SU-DHL-6 (cell line): ENCODE measurements at regions not wholly inside any gene's neighbourhood (a gene's known extent, or its start where the extent isn't known, plus 50 kb on each side); places are given as distances from the start of the nearest gene placed in this dataset.

ENCODE experiments used
- EZH2phosphoT487 ChIP-seq: fragments of 200-600 bp; sonication (generic), shearing (Covaris generic); conservative IDR thresholded peaks from 2 replicates; pipeline ENCODE4 v1.6.1; 2018; ENCODE audit warnings: mild to moderate bottlenecking, antibody characterized with exemption, low read length, moderate library complexity, mixed read lengths
- TF ChIP-seq, protein P1 (sequence below): fragments of 200-600 bp; sonication (generic); IDR thresholded peaks from one replicate; pipeline ENCODE4 v1.5.1; 2017; ENCODE audit warnings: antibody characterized with exemption, mild to moderate bottlenecking, low read length, moderate library complexity; ENCODE audit not compliant: insufficient read depth, poor library complexity, severe bottlenecking

DNA sequence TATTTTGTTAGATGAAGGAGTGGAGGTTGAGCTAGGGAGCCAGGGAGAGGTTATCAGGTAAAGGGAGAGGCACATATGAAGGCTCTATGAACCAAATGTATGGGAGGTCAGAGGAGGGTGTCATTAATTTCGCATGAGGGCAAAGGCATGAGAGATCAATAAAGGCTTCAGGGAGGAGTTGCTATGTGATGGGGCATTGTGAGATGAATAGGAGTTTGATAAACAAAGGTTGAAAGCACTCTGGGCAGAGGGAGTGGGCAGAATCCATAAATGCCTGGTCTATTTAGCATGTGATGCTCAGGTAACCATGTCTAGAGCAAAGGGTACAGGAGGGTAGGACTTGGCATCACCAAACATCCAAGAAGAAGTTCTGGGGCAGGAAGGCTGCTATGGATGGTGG is 273.4 kb downstream of the HAUS1 start:
- TF ChIP-seq, protein P1, sequence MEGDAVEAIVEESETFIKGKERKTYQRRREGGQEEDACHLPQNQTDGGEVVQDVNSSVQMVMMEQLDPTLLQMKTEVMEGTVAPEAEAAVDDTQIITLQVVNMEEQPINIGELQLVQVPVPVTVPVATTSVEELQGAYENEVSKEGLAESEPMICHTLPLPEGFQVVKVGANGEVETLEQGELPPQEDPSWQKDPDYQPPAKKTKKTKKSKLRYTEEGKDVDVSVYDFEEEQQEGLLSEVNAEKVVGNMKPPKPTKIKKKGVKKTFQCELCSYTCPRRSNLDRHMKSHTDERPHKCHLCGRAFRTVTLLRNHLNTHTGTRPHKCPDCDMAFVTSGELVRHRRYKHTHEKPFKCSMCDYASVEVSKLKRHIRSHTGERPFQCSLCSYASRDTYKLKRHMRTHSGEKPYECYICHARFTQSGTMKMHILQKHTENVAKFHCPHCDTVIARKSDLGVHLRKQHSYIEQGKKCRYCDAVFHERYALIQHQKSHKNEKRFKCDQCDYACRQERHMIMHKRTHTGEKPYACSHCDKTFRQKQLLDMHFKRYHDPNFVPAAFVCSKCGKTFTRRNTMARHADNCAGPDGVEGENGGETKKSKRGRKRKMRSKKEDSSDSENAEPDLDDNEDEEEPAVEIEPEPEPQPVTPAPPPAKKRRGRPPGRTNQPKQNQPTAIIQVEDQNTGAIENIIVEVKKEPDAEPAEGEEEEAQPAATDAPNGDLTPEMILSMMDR, result no peak
- no peak for TF ChIP-seq EZH2phosphoT487
